SK-N-SH treated with all-trans-retinoic acid at 6 μM for 48 hours (cell line): ENCODE measurements at regions not wholly inside any gene's neighbourhood (a gene's known extent, or its start where the extent isn't known, plus 50 kb on each side); places are given as distances from the start of the nearest gene placed in this dataset.

Experiments
- ATAC-seq: fragments of 200-7000 bp; cut with Tn5 transposase; 3 replicates; pipeline ENCODE4 v1.9.1; 2020; ENCODE audit warnings: mild to moderate bottlenecking, moderate library complexity
- ARNTL ChIP-seq: fragments of 450-650 bp; formaldehyde crosslinking; IDR thresholded peaks from 2 replicates; pipeline ENCODE4 v1.5.0; 2020; ENCODE audit warnings: low read depth, mild to moderate bottlenecking, moderate library complexity, borderline replicate concordance
- BACH2 ChIP-seq: fragments of 250-450 bp; sonication (Bioruptor Pico); IDR thresholded peaks from 2 replicates; pipeline ENCODE4 v1.9.0; 2021; ENCODE audit warnings: mild to moderate bottlenecking, borderline replicate concordance
- CREB5 ChIP-seq: fragments of 250-450 bp; sonication (Bioruptor Pico); IDR thresholded peaks from 2 replicates; pipeline ENCODE4 v1.5.1; 2020; ENCODE audit warnings: low read depth, mild to moderate bottlenecking, moderate library complexity
- CSDC2 ChIP-seq: fragments of 250-450 bp; sonication (Bioruptor Pico); IDR thresholded peaks from 2 replicates; pipeline ENCODE4 v1.5.0; 2020; ENCODE audit warnings: mild to moderate bottlenecking, moderate library complexity
- CSRNP3 ChIP-seq: fragments of 250-450 bp; sonication (Bioruptor Pico); IDR thresholded peaks from 2 replicates; pipeline ENCODE4 v1.5.1; 2021; ENCODE audit warnings: mild to moderate bottlenecking, moderate library complexity
- ESRRG ChIP-seq: fragments of 250-450 bp; sonication (Bioruptor Pico); IDR thresholded peaks from 2 replicates; pipeline ENCODE4 v1.6.1; 2021; ENCODE audit warnings: mild to moderate bottlenecking
- GLIS3 ChIP-seq: fragments of 250-450 bp; sonication (Bioruptor Pico); IDR thresholded peaks from 2 replicates; pipeline ENCODE4 v1.5.0; 2020; ENCODE audit warnings: mild to moderate bottlenecking, moderate library complexity
- ISL1 ChIP-seq: fragments of 250-450 bp; sonication (Bioruptor Pico); IDR thresholded peaks from 2 replicates; pipeline ENCODE4 v2.1.2; 2022; ENCODE audit warnings: mild to moderate bottlenecking, moderate library complexity
- OSR1 ChIP-seq: fragments of 250-450 bp; sonication (Bioruptor Pico); IDR thresholded peaks from 2 replicates; pipeline ENCODE4 v1.8.0; 2022; ENCODE audit warnings: moderate library complexity, mild to moderate bottlenecking, inconsistent platforms
- PATZ1 ChIP-seq: fragments of 250-450 bp; sonication (Bioruptor Pico); IDR thresholded peaks from 2 replicates; pipeline ENCODE4 v1.8.0; 2020; ENCODE audit warnings: mild to moderate bottlenecking, moderate library complexity, borderline replicate concordance
- POU6F1 ChIP-seq: fragments of 250-450 bp; sonication (Bioruptor Pico); IDR thresholded peaks from 2 replicates; pipeline ENCODE4 v1.8.0; 2021; ENCODE audit warnings: low read depth, mild to moderate bottlenecking, moderate library complexity, borderline replicate concordance
- PPARA ChIP-seq: fragments of 250-450 bp; sonication (Bioruptor Pico); IDR thresholded peaks from 2 replicates; pipeline ENCODE4 v1.5.0; 2020; ENCODE audit warnings: mild to moderate bottlenecking, borderline replicate concordance
- RARB ChIP-seq: fragments of 250-450 bp; sonication (Bioruptor Pico); IDR thresholded peaks from 2 replicates; pipeline ENCODE4 v1.8.0; 2021; ENCODE audit warnings: mild to moderate bottlenecking, moderate library complexity
- SNAI2 ChIP-seq: fragments of 250-450 bp; sonication (Bioruptor Pico); IDR thresholded peaks from 2 replicates; pipeline ENCODE4 v1.5.0; 2020; ENCODE audit warnings: mild to moderate bottlenecking, moderate library complexity
- TCF4 ChIP-seq: fragments of 250-450 bp; sonication (Bioruptor Pico); IDR thresholded peaks from 2 replicates; pipeline ENCODE4 v1.8.0; 2021; ENCODE audit warnings: mild to moderate bottlenecking, moderate library complexity, borderline replicate concordance
- TOX ChIP-seq: fragments of 250-450 bp; sonication (Bioruptor Pico); IDR thresholded peaks from 2 replicates; pipeline ENCODE4 v1.8.0; 2021; ENCODE audit warnings: mild to moderate bottlenecking, moderate library complexity, borderline replicate concordance
- TSHZ2 ChIP-seq: fragments of 250-450 bp; sonication (Bioruptor Pico); IDR thresholded peaks from 2 replicates; pipeline ENCODE4 v1.5.0; 2020; ENCODE audit warnings: mild to moderate bottlenecking, moderate library complexity
- ZC3H10 ChIP-seq: fragments of 250-450 bp; sonication (Bioruptor Pico); IDR thresholded peaks from 2 replicates; pipeline ENCODE4 v1.5.1; 2021; ENCODE audit warnings: mild to moderate bottlenecking, moderate library complexity
- ZFP3 ChIP-seq: fragments of 250-450 bp; sonication (Bioruptor Pico); IDR thresholded peaks from 2 replicates; pipeline ENCODE4 v1.5.0; 2020; ENCODE audit warnings: mild to moderate bottlenecking, moderate library complexity
- ZFP30 ChIP-seq: fragments of 450-650 bp; formaldehyde crosslinking; IDR thresholded peaks from 2 replicates; pipeline ENCODE4 v1.5.0; 2022; ENCODE audit warnings: mild to moderate bottlenecking, moderate library complexity
- ZNF565 ChIP-seq: fragments of 450-650 bp; formaldehyde crosslinking; conservative IDR thresholded peaks from 2 replicates; pipeline ENCODE4 v1.5.0; 2020; ENCODE audit warnings: low read depth, mild to moderate bottlenecking, moderate library complexity
- ZNF70 ChIP-seq: fragments of 450-650 bp; formaldehyde crosslinking; IDR thresholded peaks from 2 replicates; pipeline ENCODE4 v1.5.0; 2020; ENCODE audit warnings: mild to moderate bottlenecking, moderate library complexity
- ZNF8 ChIP-seq: fragments of 450-650 bp; formaldehyde crosslinking; IDR thresholded peaks from 2 replicates; pipeline ENCODE4 v1.5.0; 2020; ENCODE audit warnings: mild to moderate bottlenecking, moderate library complexity

- no peak for ATAC-seq
- TF ChIP-seq ISL1 (CRISPR knock-in tag) = no peak
- TF ChIP-seq ZNF565 (CRISPR knock-in tag) = no peak
- no peak for TF ChIP-seq SNAI2 (CRISPR knock-in tag)
- no peak for TF ChIP-seq RARB (CRISPR knock-in tag)
- TF ChIP-seq ZNF8 (CRISPR knock-in tag) = no peak
- TF ChIP-seq CSRNP3 = no peak
- no peak for TF ChIP-seq CREB5 (CRISPR knock-in tag)
- TF ChIP-seq PATZ1 = no peak
- no peak for TF ChIP-seq GLIS3 (CRISPR knock-in tag)
- no peak for TF ChIP-seq ZNF70 (CRISPR knock-in tag)
- TF ChIP-seq TCF4 (CRISPR knock-in tag) = no peak
- TF ChIP-seq ARNTL (CRISPR knock-in tag) = no peak
- TF ChIP-seq TSHZ2 = no peak
- TF ChIP-seq ZC3H10 (CRISPR knock-in tag) = no peak
- TF ChIP-seq ESRRG = no peak
- TF ChIP-seq CSDC2 (CRISPR knock-in tag) = no peak
- TF ChIP-seq ZFP30 (CRISPR knock-in tag) = no peak
- TF ChIP-seq ZFP3 (CRISPR knock-in tag) = no peak
- no peak for TF ChIP-seq BACH2 (CRISPR knock-in tag)
- TF ChIP-seq PPARA (CRISPR knock-in tag) = no peak
Observed at GRCh38 chr4:79528241-79528706, 120.2 kb upstream of the GK2 start.

GRCh38 chr4:79526641-79527565, 118.9 kb upstream of the GK2 start:
- ATAC-seq = no peak
- no peak for TF ChIP-seq CSRNP3
- no peak for TF ChIP-seq ARNTL (CRISPR knock-in tag)
- TF ChIP-seq ZFP3 (CRISPR knock-in tag) = no peak
- no peak for TF ChIP-seq ISL1 (CRISPR knock-in tag)
- TF ChIP-seq ESRRG = no peak
- TF ChIP-seq POU6F1 (CRISPR knock-in tag) = no peak
- TF ChIP-seq TOX (CRISPR knock-in tag) = no peak
- TF ChIP-seq BACH2 (CRISPR knock-in tag) = no peak
- no peak for TF ChIP-seq ZNF70 (CRISPR knock-in tag)
- no peak for TF ChIP-seq CREB5 (CRISPR knock-in tag)
- TF ChIP-seq TSHZ2 = no peak
- no peak for TF ChIP-seq SNAI2 (CRISPR knock-in tag)
- no peak for TF ChIP-seq OSR1
